ENCODE measurements at regions not wholly inside any gene's neighbourhood (a gene's known extent, or its start where the extent isn't known, plus 50 kb on each side); places are given as distances from the start of the nearest gene placed in this dataset.

DNA sequence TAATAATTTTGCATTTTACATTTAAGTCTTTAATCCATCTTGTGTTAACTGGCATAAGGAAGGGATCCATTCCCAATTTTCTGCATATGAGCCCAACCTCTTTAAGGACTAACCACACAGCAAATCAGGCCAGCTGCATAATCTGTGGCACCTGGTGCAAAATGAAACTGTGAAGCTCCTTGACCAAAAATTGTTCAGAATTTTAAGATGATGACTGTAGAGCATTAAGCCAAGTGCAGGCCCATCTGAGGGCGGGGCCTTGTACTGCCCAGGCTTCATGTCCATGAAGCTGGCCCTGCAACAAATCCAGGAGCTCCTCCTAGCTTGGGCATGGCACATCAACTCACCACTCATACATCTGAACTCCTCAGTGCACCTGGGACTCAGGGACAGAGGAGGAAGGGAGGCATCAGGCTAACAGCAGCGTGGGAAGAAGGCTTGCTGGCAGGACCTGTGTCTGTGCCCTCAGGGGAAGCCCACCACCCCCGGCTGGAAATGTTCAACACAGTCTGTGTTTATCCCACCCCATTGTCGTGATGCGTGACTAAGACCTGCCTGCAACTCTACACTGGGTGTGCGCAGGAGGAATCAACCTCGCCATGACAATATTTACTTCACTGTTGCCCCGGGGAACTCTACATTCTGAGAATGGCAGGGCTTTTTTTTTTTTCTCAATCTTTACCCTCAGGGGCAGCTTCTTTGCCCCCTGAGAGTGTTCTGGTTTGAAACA is 128.9 kb upstream of the SIX2 start:
- TF ChIP-seq, protein P1, sequence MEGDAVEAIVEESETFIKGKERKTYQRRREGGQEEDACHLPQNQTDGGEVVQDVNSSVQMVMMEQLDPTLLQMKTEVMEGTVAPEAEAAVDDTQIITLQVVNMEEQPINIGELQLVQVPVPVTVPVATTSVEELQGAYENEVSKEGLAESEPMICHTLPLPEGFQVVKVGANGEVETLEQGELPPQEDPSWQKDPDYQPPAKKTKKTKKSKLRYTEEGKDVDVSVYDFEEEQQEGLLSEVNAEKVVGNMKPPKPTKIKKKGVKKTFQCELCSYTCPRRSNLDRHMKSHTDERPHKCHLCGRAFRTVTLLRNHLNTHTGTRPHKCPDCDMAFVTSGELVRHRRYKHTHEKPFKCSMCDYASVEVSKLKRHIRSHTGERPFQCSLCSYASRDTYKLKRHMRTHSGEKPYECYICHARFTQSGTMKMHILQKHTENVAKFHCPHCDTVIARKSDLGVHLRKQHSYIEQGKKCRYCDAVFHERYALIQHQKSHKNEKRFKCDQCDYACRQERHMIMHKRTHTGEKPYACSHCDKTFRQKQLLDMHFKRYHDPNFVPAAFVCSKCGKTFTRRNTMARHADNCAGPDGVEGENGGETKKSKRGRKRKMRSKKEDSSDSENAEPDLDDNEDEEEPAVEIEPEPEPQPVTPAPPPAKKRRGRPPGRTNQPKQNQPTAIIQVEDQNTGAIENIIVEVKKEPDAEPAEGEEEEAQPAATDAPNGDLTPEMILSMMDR (IDR thresholded peaks at IDR 0.05; ENCODE audit: low read length): no peak
- no peak for TF ChIP-seq EZH2 (IDR thresholded peaks at IDR 0.05; ENCODE audit: borderline replicate concordance, low read length)

Data from OCI-LY1 (cell line).